ENCODE measurements at regions not wholly inside any gene's neighbourhood (a gene's known extent, or its start where the extent isn't known, plus 50 kb on each side); places are given as distances from the start of the nearest gene placed in this dataset.

GRCh38 chr13:33426131-33426530, 140.6 kb upstream of the STARD13 start:
- H3K4me2 ChIP-seq (ENCODE audit: low read depth, low read length), result no peak overlapping the region
- dilution Hi-C loops (cut with HindIII; ENCODE audit: low sequenced_read_pairs, unreplicated experiment) (no loop called here), intact Hi-C loops (cut with micrococcal nuclease) (no loop called here), in situ Hi-C loops (cut with MboI; ENCODE audit: low sequenced_read_pairs) (no loop called here)
- no peak overlapping the region for H2BK5ac ChIP-seq (ENCODE audit: low read depth, low read length, poor library complexity, severe bottlenecking)
- ChIA-PET CTCF (no interaction called here), POLR2A (ENCODE audit: unreplicated experiment) (no interaction called here)
- no peak overlapping the region for H3K18ac ChIP-seq (ENCODE audit: low read depth, low read length)
- H3K23ac ChIP-seq (ENCODE audit: low read depth, low read length), result no peak overlapping the region
- no peak overlapping the region for H2BK20ac ChIP-seq (ENCODE audit: low read depth, low read length)
- no peak overlapping the region for H3K4me3 ChIP-seq (ENCODE audit: insufficient read depth, low read depth, low read length)
- no peak overlapping the region for H3K27ac ChIP-seq (ENCODE audit: insufficient read depth, low read length)
- no peak overlapping the region for H3K14ac ChIP-seq (replicated peaks; ENCODE audit: low read depth, low read length)
- no peak for ATAC-seq (ENCODE audit: low read depth)
- no peak overlapping the region for H4K91ac ChIP-seq (ENCODE audit: insufficient read depth, low read depth, low read length)
- DNase-seq, result no peak
- no peaks in the 10 kb centered on the region for H3K9me3 ChIP-seq (ENCODE audit: control insufficient read depth, insufficient read depth, low read length)
- H3K27me3 ChIP-seq (ENCODE audit: control insufficient read depth, insufficient read depth, low read length), result no peaks in the 10 kb centered on the region
- H3K4ac ChIP-seq (ENCODE audit: low read depth, low read length), result no peak overlapping the region
- no peak for TF ChIP-seq CHD1 (IDR thresholded peaks at IDR 0.05; ENCODE audit: low read depth, low read length)
- TF ChIP-seq ELK1 (IDR thresholded peaks at IDR 0.05; ENCODE audit: borderline replicate concordance, low read depth, low read length), result no peak
- TF ChIP-seq NFE2L2 (IDR thresholded peaks at IDR 0.05; ENCODE audit: low read depth, low read length), result no peak
- TF ChIP-seq CTCF (conservative IDR thresholded peaks at IDR 0.05; ENCODE audit: low read depth, low read length), result no peak
- TF ChIP-seq MAFK (IDR thresholded peaks at IDR 0.05; ENCODE audit: low read depth, low read length), result no peak
- TF ChIP-seq POLR2A (IDR thresholded peaks at IDR 0.05; ENCODE audit: low read depth, low read length), result no peak
- no peak for TF ChIP-seq MXI1 (IDR thresholded peaks at IDR 0.05; ENCODE audit: borderline replicate concordance, low read depth, low read length)
- TF ChIP-seq RFX5 (IDR thresholded peaks at IDR 0.05; ENCODE audit: low read depth, low read length), result no peak
- TF ChIP-seq SMC3 (IDR thresholded peaks at IDR 0.05; ENCODE audit: low read depth, low read length), result no peak
- H3K4me1 ChIP-seq (ENCODE audit: control insufficient read depth, insufficient read depth, low read length), result no peaks in the 10 kb centered on the region
- no peak overlapping the region for H2AFZ ChIP-seq (replicated peaks; ENCODE audit: low read length, poor library complexity)
- H4K5ac ChIP-seq (ENCODE audit: low read depth, low read length), result no peak overlapping the region
- no CpG with 5 or more reads among the region's 1 CpG for WGBS, 2 experiments (ENCODE audit: extremely low coverage in 2 of 2, insufficient read length in 1 of 2)
- no TSS peak for BruUV-seq (replicated peaks)
- H2AK9ac ChIP-seq (replicated peaks; ENCODE audit: low read depth, low read length, poor library complexity), result no peak overlapping the region
- no peak overlapping the region for H3K9ac ChIP-seq (ENCODE audit: low read depth, low read length)
- no peaks in the 10 kb centered on the region for H3K9me1 ChIP-seq (ENCODE audit: insufficient read depth, low read length)
- no peaks in the 10 kb centered on the region for H3K36me3 ChIP-seq (ENCODE audit: control insufficient read depth, insufficient read depth, low read length)
- no peak overlapping the region for H2BK15ac ChIP-seq (ENCODE audit: low read depth, low read length)
- H4K20me1 ChIP-seq (ENCODE audit: insufficient read depth, low read length), result no peaks in the 10 kb centered on the region
- H3K56ac ChIP-seq (ENCODE audit: extremely low read depth, insufficient read depth, low read length), result no peak overlapping the region
- H3K79me1 ChIP-seq (ENCODE audit: low read depth in 1 of 2, low read length in 2 of 2), result no peaks in the 10 kb centered on the region
- no peak overlapping the region for H2AK5ac ChIP-seq (ENCODE audit: low read depth, low read length)
- no peak overlapping the region for H4K8ac ChIP-seq (ENCODE audit: low read depth in 2 of 2, low read length in 2 of 2)
- no peak overlapping the region for H2BK120ac ChIP-seq (ENCODE audit: low read depth, low read length)

Measured in IMR-90 (cell line).